Vagina (tissue), 2 donors: ENCODE measurements at regions not wholly inside any gene's neighbourhood (a gene's known extent, or its start where the extent isn't known, plus 50 kb on each side); places are given as distances from the start of the nearest gene placed in this dataset.

ENCODE experiments used
- CTCF ChIP-seq, 3 experiments: fragments of 450-650 bp in 2 of 3; fragments of 200-600 bp in 1 of 3; sonication (generic) in 1 of 3; IDR thresholded peaks; one replicate each; pipeline ENCODE4 v1.5.1; 2017 to 2019; ENCODE audit warnings: antibody characterized with exemption in 3 of 3, mild to moderate bottlenecking in 2 of 3, moderate library complexity in 2 of 3
- POLR2A ChIP-seq, 2 donors: fragments of 450-650 bp; IDR thresholded peaks; one replicate each; pipeline ENCODE4 v1.6.1; 2017; ENCODE audit warnings: antibody characterized with exemption in 2 of 2, mild to moderate bottlenecking in 2 of 2, moderate library complexity in 2 of 2
- POLR2AphosphoS5 ChIP-seq, 2 donors: sonication (generic); formaldehyde crosslinking; IDR thresholded peaks; one replicate each; pipeline ENCODE4 v1.9.0; 2017; ENCODE audit warnings: antibody characterized with exemption in 2 of 2, mild to moderate bottlenecking in 2 of 2, low read depth in 1 of 2; ENCODE audit not compliant: insufficient read depth in 1 of 2

- TF ChIP-seq CTCF (IDR thresholded peaks at IDR 0.05) (no peak), POLR2A (IDR thresholded peaks at IDR 0.05) (no peak), POLR2AphosphoS5 (IDR thresholded peaks at IDR 0.05; ENCODE audit: insufficient read depth in 1 of 2, low read depth in 1 of 2) (no peak)
Observed at GRCh38 chr13:61500176-61500575, 84.5 kb upstream of the PCDH20 start.
